T47D (cell line): ENCODE measurements at regions not wholly inside any gene's neighbourhood (a gene's known extent, or its start where the extent isn't known, plus 50 kb on each side); places are given as distances from the start of the nearest gene placed in this dataset.

Experiments
- DNase-seq, 2 experiments: peaks; one replicate each; pipeline versions ENCODE4 v3.0.0 to v3.0.0-alpha.2; 2011 to 2012; ENCODE audit warnings: low read depth in 1 of 2, low spot score in 1 of 2
- JUND ChIP-seq: IDR thresholded peaks from 2 replicates; pipeline ENCODE4 v1.6.1; 2012; ENCODE audit warnings: low read depth
- in situ Hi-C: cut with HindIII; loops from 2 replicates; pipeline ENCODE4 v1.10.0; 2016; ENCODE audit warnings: low sequenced_read_pairs, low pct_unique_long_range_greater_than_20kb

- no peak for DNase-seq
- in situ Hi-C loops: no loop called here
- no peak for TF ChIP-seq JUND
Observed at GRCh38 chr9:134967547-134967930, 49.8 kb upstream of the FCN1 start.

GRCh38 chr9:134968011-134968822 lies 50.5 kb upstream of the FCN1 start:
- in situ Hi-C loops: no loop called here
- no peak for DNase-seq
- TF ChIP-seq JUND: no peak

- in situ Hi-C loops: no loop called here
- no peak for TF ChIP-seq JUND
- DNase-seq: no peak
Observed at GRCh38 chr9:134968823-134969090, 51.0 kb upstream of the FCN1 start.

GRCh38 chr9:134969156-134970045 lies 51.7 kb upstream of the FCN1 start:
- in situ Hi-C loops: no loop called here
- TF ChIP-seq JUND: no peak
- DNase-seq: no peak

- DNase-seq: no peak
- in situ Hi-C loops: no loop called here
- TF ChIP-seq JUND: no peak
Observed at GRCh38 chr9:134970198-134970597, 52.5 kb upstream of the FCN1 start.

- no peak for TF ChIP-seq JUND
- no peak for DNase-seq
- in situ Hi-C loops: no loop called here
Observed at GRCh38 chr9:134970719-134971118, 53.0 kb upstream of the FCN1 start.

- in situ Hi-C loops: no loop called here
- TF ChIP-seq JUND: no peak
- DNase-seq: no peak
Observed at GRCh38 chr9:134971196-134971595, 53.5 kb upstream of the FCN1 start.

GRCh38 chr9:134971696-134972095 lies 54.0 kb upstream of the FCN1 start:
- DNase-seq: no peak
- no peak for TF ChIP-seq JUND
- in situ Hi-C loops: no loop called here

GRCh38 chr9:134972140-134972539 lies 54.4 kb upstream of the FCN1 start:
- DNase-seq: no peak
- no peak for TF ChIP-seq JUND
- in situ Hi-C loops: no loop called here

GRCh38 chr9:134975253-134975652 lies 57.5 kb upstream of the FCN1 start:
- no peak for TF ChIP-seq JUND
- DNase-seq: no peak
- in situ Hi-C loops: no loop called here

- DNase-seq: no peak
- TF ChIP-seq JUND: no peak
- in situ Hi-C loops: no loop called here
Observed at GRCh38 chr9:134976403-134976802, 58.7 kb upstream of the FCN1 start.

- DNase-seq: no peak
- TF ChIP-seq JUND: no peak
- in situ Hi-C loops: no loop called here
Observed at GRCh38 chr9:134978272-134978671, 60.6 kb upstream of the FCN1 start.

- TF ChIP-seq JUND: no peak
- in situ Hi-C loops: no loop called here
- no peak for DNase-seq
Observed at GRCh38 chr9:134980516-134980915, 62.8 kb upstream of the FCN1 start.
